ENCODE measurements at regions not wholly inside any gene's neighbourhood (a gene's known extent, or its start where the extent isn't known, plus 50 kb on each side); places are given as distances from the start of the nearest gene placed in this dataset.

- TF ChIP-seq, protein P1, sequence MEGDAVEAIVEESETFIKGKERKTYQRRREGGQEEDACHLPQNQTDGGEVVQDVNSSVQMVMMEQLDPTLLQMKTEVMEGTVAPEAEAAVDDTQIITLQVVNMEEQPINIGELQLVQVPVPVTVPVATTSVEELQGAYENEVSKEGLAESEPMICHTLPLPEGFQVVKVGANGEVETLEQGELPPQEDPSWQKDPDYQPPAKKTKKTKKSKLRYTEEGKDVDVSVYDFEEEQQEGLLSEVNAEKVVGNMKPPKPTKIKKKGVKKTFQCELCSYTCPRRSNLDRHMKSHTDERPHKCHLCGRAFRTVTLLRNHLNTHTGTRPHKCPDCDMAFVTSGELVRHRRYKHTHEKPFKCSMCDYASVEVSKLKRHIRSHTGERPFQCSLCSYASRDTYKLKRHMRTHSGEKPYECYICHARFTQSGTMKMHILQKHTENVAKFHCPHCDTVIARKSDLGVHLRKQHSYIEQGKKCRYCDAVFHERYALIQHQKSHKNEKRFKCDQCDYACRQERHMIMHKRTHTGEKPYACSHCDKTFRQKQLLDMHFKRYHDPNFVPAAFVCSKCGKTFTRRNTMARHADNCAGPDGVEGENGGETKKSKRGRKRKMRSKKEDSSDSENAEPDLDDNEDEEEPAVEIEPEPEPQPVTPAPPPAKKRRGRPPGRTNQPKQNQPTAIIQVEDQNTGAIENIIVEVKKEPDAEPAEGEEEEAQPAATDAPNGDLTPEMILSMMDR (CRISPR knock-in tag; IDR thresholded peaks at IDR 0.05), result no peak
- TF ChIP-seq POLR2A (IDR thresholded peaks at IDR 0.05; ENCODE audit: insufficient read depth in 1 of 2, low read depth in 2 of 2, low read length in 2 of 2), result no peak
- TF ChIP-seq CHD4 (IDR thresholded peaks at IDR 0.05; ENCODE audit: borderline replicate concordance, low read length), result no peak
- no peak for TF ChIP-seq ZNF569 (CRISPR knock-in tag; IDR thresholded peaks at IDR 0.05; ENCODE audit: borderline replicate concordance)
- TF ChIP-seq ZBTB4 (CRISPR knock-in tag; IDR thresholded peaks at IDR 0.05; ENCODE audit: borderline replicate concordance), result no peak
- TF ChIP-seq KLF16 (CRISPR knock-in tag; IDR thresholded peaks at IDR 0.05), result no peak
- TF ChIP-seq ZNF354B (CRISPR knock-in tag; IDR thresholded peaks at IDR 0.05), result no peak
- TF ChIP-seq FOXJ3 (CRISPR knock-in tag; IDR thresholded peaks at IDR 0.05; ENCODE audit: borderline replicate concordance), result no peak
- TF ChIP-seq ZNF280B (CRISPR knock-in tag; IDR thresholded peaks at IDR 0.05; ENCODE audit: borderline replicate concordance), result no peak
- no peak for TF ChIP-seq BHLHE40 (IDR thresholded peaks at IDR 0.05; ENCODE audit: low read length)
- TF ChIP-seq KLF6 (CRISPR knock-in tag; IDR thresholded peaks at IDR 0.05), result no peak
- no peak for TF ChIP-seq SRSF1 (optimal IDR thresholded peaks at IDR 0.05; ENCODE audit: low read depth, low read length)
- TF ChIP-seq ZNF597 (CRISPR knock-in tag; IDR thresholded peaks at IDR 0.05), result no peak
These were observed 616.4 kb upstream of the MGMT start for GRCh38 chr10:128850647-128851046.

Measured in HepG2 (cell line).